ENCODE measurements at regions not wholly inside any gene's neighbourhood (a gene's known extent, or its start where the extent isn't known, plus 50 kb on each side); places are given as distances from the start of the nearest gene placed in this dataset.
"Not testable (repeated sequence)": the region's sequence is repeated elsewhere in the genome, so short reads cannot be mapped to it uniquely, and the experiment has no call there.

DNA sequence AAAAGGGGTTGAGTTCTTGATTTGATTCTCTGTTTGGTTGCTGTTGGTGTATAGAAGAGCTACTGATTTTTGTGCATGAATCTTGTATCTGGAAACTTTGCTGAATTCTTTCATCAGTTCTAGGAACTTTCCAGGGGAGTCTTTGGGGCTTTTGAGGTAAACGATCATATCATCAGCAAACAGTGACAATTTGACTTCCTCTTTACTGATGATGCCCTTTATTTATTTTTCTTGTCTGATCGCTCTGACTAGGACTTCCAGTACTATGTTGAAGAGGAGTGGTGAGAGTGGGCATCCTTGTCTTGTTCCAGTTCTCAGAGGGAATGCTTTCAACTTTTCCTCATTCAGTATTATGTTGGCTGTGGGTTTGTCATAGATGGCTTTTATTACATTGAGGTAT lies 304.0 kb downstream of the MTERF1 start:
- TF ChIP-seq CTCF (IDR thresholded peaks at IDR 0.05); TCF7L2 (IDR thresholded peaks at IDR 0.05; ENCODE audit: low read depth, low read length); SIN3A (IDR thresholded peaks at IDR 0.05; ENCODE audit: borderline replicate concordance, insufficient read depth, low read depth, low read length); POLR2AphosphoS5 (IDR thresholded peaks at IDR 0.05; ENCODE audit: low read depth, low read length): not testable (repeated sequence)

Data from Panc1 (cell line).